Neural cell (in vitro differentiated cells): ENCODE measurements at regions not wholly inside any gene's neighbourhood (a gene's known extent, or its start where the extent isn't known, plus 50 kb on each side); places are given as distances from the start of the nearest gene placed in this dataset.

ENCODE experiments used
- EP300 ChIP-seq: fragments of 450-650 bp; conservative IDR thresholded peaks from 2 replicates; pipeline ENCODE4 v1.6.1; 2014; ENCODE audit warnings: antibody characterized with exemption, mild to moderate bottlenecking, moderate library complexity; ENCODE audit not compliant: poor library complexity, severe bottlenecking
- EZH2 ChIP-seq: fragments of 200-600, 300-800 bp; shearing (Covaris generic), sonication (generic); IDR thresholded peaks from 2 replicates; pipeline ENCODE4 v1.6.1; 2014; ENCODE audit warnings: antibody characterized with exemption, low read length, borderline replicate concordance, mild to moderate bottlenecking; ENCODE audit not compliant: insufficient read depth, poor library complexity, severe bottlenecking
- MXI1 ChIP-seq: fragments of 450-650 bp; conservative IDR thresholded peaks from 2 replicates; pipeline ENCODE4 v1.6.1; 2014; ENCODE audit warnings: antibody characterized with exemption, mild to moderate bottlenecking; ENCODE audit not compliant: poor library complexity, severe bottlenecking
- POLR2AphosphoS5 ChIP-seq: IDR thresholded peaks from 2 replicates; pipeline ENCODE4 v1.6.1; 2012
- RAD21 ChIP-seq: fragments of 450-650 bp; conservative IDR thresholded peaks from 2 replicates; pipeline ENCODE4 v1.6.1; 2014; ENCODE audit warnings: antibody characterized with exemption, mild to moderate bottlenecking, moderate library complexity
- SMC3 ChIP-seq: fragments of 450-650 bp; conservative IDR thresholded peaks from 2 replicates; pipeline ENCODE4 v1.6.1; 2014; ENCODE audit warnings: antibody characterized with exemption, mild to moderate bottlenecking, moderate library complexity; ENCODE audit not compliant: poor library complexity
- TAF1 ChIP-seq: IDR thresholded peaks from 2 replicates; pipeline ENCODE4 v1.6.1; 2012; ENCODE audit warnings: low read depth
- TF ChIP-seq, protein P1 (sequence below): fragments of 450-650 bp; IDR thresholded peaks from 2 replicates; pipeline ENCODE4 v1.5.1; 2014; ENCODE audit warnings: antibody characterized with exemption, mild to moderate bottlenecking, moderate library complexity; ENCODE audit not compliant: poor library complexity, severe bottlenecking
- TF ChIP-seq, protein P2 (sequence below): IDR thresholded peaks from 2 replicates; pipeline ENCODE4 v1.6.1; 2012; ENCODE audit warnings: borderline replicate concordance

DNA sequence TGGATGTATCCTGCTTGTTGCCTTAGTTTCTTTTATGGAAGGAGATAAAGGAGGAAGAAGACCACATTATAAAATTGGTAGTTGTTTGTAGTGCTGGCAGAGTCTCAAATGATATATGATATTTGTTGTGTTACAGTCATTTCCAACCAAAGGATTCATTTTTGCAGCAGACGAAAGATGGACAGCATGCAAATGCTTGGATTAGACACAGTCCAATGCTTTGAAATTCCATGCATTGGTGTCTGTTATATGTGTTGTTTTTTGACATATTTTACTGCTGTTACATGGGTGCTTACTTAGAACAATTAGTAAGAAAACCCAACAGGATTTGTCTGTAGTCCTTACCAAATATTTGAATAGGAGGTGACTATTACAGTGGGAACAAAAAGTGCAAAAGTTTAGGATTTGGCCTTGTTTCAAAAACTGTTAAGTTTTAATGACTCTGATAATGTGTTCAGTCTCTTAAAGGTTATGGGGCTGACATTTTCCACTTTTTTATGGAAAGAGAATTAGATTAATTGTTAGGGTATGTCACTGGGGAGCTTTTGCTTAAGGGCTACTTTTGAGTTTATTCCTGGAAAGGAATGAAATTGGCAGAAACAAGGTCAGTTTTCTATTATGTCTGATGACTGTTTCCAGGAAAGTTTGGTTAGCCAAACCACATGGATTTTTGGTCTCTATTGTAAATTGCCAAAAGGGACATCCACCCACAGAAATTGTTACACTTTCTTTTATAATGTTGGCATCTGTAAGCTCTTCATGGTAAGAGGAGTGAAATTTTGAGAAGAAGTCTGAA is 229.4 kb upstream of the MMADHC start:
- TF ChIP-seq, protein P1, sequence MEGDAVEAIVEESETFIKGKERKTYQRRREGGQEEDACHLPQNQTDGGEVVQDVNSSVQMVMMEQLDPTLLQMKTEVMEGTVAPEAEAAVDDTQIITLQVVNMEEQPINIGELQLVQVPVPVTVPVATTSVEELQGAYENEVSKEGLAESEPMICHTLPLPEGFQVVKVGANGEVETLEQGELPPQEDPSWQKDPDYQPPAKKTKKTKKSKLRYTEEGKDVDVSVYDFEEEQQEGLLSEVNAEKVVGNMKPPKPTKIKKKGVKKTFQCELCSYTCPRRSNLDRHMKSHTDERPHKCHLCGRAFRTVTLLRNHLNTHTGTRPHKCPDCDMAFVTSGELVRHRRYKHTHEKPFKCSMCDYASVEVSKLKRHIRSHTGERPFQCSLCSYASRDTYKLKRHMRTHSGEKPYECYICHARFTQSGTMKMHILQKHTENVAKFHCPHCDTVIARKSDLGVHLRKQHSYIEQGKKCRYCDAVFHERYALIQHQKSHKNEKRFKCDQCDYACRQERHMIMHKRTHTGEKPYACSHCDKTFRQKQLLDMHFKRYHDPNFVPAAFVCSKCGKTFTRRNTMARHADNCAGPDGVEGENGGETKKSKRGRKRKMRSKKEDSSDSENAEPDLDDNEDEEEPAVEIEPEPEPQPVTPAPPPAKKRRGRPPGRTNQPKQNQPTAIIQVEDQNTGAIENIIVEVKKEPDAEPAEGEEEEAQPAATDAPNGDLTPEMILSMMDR, result no peak
- no peak for TF ChIP-seq RAD21
- no peak for TF ChIP-seq EZH2
- TF ChIP-seq, protein P2, sequence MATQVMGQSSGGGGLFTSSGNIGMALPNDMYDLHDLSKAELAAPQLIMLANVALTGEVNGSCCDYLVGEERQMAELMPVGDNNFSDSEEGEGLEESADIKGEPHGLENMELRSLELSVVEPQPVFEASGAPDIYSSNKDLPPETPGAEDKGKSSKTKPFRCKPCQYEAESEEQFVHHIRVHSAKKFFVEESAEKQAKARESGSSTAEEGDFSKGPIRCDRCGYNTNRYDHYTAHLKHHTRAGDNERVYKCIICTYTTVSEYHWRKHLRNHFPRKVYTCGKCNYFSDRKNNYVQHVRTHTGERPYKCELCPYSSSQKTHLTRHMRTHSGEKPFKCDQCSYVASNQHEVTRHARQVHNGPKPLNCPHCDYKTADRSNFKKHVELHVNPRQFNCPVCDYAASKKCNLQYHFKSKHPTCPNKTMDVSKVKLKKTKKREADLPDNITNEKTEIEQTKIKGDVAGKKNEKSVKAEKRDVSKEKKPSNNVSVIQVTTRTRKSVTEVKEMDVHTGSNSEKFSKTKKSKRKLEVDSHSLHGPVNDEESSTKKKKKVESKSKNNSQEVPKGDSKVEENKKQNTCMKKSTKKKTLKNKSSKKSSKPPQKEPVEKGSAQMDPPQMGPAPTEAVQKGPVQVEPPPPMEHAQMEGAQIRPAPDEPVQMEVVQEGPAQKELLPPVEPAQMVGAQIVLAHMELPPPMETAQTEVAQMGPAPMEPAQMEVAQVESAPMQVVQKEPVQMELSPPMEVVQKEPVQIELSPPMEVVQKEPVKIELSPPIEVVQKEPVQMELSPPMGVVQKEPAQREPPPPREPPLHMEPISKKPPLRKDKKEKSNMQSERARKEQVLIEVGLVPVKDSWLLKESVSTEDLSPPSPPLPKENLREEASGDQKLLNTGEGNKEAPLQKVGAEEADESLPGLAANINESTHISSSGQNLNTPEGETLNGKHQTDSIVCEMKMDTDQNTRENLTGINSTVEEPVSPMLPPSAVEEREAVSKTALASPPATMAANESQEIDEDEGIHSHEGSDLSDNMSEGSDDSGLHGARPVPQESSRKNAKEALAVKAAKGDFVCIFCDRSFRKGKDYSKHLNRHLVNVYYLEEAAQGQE, result no peak
- TF ChIP-seq EP300, result no peak
- TF ChIP-seq MXI1, result no peak
- TF ChIP-seq POLR2AphosphoS5, result no peak
- no peak for TF ChIP-seq TAF1
- TF ChIP-seq SMC3, result no peak
